ENCODE measurements at regions not wholly inside any gene's neighbourhood (a gene's known extent, or its start where the extent isn't known, plus 50 kb on each side); places are given as distances from the start of the nearest gene placed in this dataset.

GRCh38 chr2:64905338-64906024 lies 83.7 kb upstream of the SLC1A4 start:
- Histone ChIP-seq H3K36me3 (no peaks in the 10 kb centered on the region), H3K9me3 (peaks cover 0 to 6% (median 0%) of the 10 kb centered on the region in 12 donors), H3K4me1 (peaks cover 0 to 21% (median 0%) of the 10 kb centered on the region in 12 donors), H3K27ac (peak overlapping the region in 1 of 12 donors; percentile 68), H3K27me3 (no peaks in the 10 kb centered on the region), H3K4me3 (no peak overlapping the region)
- WGBS, 4 donors, result 85 to 89% (median 86%) methylated on average over 7 to 8 of the region's 8 CpGs
- ATAC-seq (no peak), DNase-seq (no peak)
- intact Hi-C loops (cut with DNase I), result no loop called here
- no peak for TF ChIP-seq POLR2A (IDR thresholded peaks at IDR 0.05)

- Histone ChIP-seq H3K4me3 (no peak overlapping the region), H3K9me3 (no peaks in the 10 kb centered on the region), H3K27me3 (no peaks in the 10 kb centered on the region), H3K27ac (no peak overlapping the region), H3K4me1 (peaks cover 0 to 21% (median 5%) of the 10 kb centered on the region in 12 donors), H3K36me3 (no peaks in the 10 kb centered on the region)
- TF ChIP-seq POLR2A (IDR thresholded peaks at IDR 0.05), result no peak
- TF ChIP-seq CTCF (IDR thresholded peaks at IDR 0.05), result no peak
- no peak for ATAC-seq
- no peak for DNase-seq
- intact Hi-C loops (cut with DNase I), result no loop called here
- 90 to 94% (median 92%) methylated on average over 6 of the region's 6 CpGs for WGBS, 4 donors
These were observed 82.2 kb upstream of the SLC1A4 start for GRCh38 chr2:64906853-64907536.

GRCh38 chr2:64908406-64908805 lies 80.8 kb upstream of the SLC1A4 start:
- no peak for DNase-seq
- 91 to 97% (median 93%) methylated on average over 2 of the region's 2 CpGs for WGBS, 4 donors
- ATAC-seq, result no peak
- H3K27ac ChIP-seq, result no peak overlapping the region
- no peak overlapping the region for H3K4me3 ChIP-seq
- peaks cover 0 to 21% (median 5%) of the 10 kb centered on the region in 12 donors for H3K4me1 ChIP-seq
- no peaks in the 10 kb centered on the region for H3K36me3 ChIP-seq
- no peak for TF ChIP-seq POLR2A (IDR thresholded peaks at IDR 0.05)
- TF ChIP-seq CTCF (IDR thresholded peaks at IDR 0.05), result no peak
- H3K27me3 ChIP-seq, result no peaks in the 10 kb centered on the region
- intact Hi-C loops (cut with DNase I), result no loop called here
- no peaks in the 10 kb centered on the region for H3K9me3 ChIP-seq

GRCh38 chr2:64910523-64910922 lies 78.7 kb upstream of the SLC1A4 start:
- intact Hi-C loops (cut with DNase I), result loop anchor here in 4 of 10 donors (5.0 to 10.0 kb wide), 5 partner anchors 254 to 664 kb away; no protein-coding TSS in a partner anchor

More at GRCh38 chr2:64910523-64910922, 78.7 kb upstream of the SLC1A4 start:
- H3K27ac ChIP-seq, result no peak overlapping the region
- 93 to 98% (median 95%) methylated on average over 3 to 4 of the region's 4 CpGs for WGBS, 4 donors
- no peaks in the 10 kb centered on the region for H3K27me3 ChIP-seq
- no peak for DNase-seq
- no peak for ATAC-seq
- H3K4me1 ChIP-seq, result peaks cover 0 to 7% (median under 1%) of the 10 kb centered on the region in 12 donors
- no peaks in the 10 kb centered on the region for H3K9me3 ChIP-seq
- no peaks in the 10 kb centered on the region for H3K36me3 ChIP-seq
- no peak overlapping the region for H3K4me3 ChIP-seq
- TF ChIP-seq CTCF (IDR thresholded peaks at IDR 0.05), result no peak
- no peak for TF ChIP-seq POLR2A (IDR thresholded peaks at IDR 0.05)
